ENCODE measurements at regions not wholly inside any gene's neighbourhood (a gene's known extent, or its start where the extent isn't known, plus 50 kb on each side); places are given as distances from the start of the nearest gene placed in this dataset.

DNA sequence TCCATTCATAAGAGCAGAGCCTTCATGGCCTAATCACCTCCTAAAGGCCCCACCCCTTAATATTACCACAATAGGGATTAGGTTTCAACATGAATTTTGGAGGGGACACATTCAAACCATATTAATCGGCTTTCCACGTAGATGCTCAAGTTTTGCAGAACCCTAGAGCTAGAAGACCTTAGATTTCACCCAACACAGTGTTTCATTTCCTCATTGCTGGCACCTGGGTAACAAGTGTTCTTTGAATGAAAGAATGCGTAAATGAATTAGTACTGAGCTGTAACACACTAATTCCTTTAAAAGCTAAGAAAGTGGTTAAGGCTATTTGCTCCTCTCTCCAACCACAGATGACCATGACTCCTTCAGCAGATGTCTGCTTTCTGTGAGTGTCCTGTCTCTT lies 252.5 kb downstream of the SMAD2 start:
- TF ChIP-seq, protein P1, sequence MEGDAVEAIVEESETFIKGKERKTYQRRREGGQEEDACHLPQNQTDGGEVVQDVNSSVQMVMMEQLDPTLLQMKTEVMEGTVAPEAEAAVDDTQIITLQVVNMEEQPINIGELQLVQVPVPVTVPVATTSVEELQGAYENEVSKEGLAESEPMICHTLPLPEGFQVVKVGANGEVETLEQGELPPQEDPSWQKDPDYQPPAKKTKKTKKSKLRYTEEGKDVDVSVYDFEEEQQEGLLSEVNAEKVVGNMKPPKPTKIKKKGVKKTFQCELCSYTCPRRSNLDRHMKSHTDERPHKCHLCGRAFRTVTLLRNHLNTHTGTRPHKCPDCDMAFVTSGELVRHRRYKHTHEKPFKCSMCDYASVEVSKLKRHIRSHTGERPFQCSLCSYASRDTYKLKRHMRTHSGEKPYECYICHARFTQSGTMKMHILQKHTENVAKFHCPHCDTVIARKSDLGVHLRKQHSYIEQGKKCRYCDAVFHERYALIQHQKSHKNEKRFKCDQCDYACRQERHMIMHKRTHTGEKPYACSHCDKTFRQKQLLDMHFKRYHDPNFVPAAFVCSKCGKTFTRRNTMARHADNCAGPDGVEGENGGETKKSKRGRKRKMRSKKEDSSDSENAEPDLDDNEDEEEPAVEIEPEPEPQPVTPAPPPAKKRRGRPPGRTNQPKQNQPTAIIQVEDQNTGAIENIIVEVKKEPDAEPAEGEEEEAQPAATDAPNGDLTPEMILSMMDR (conservative IDR thresholded peaks at IDR 0.05; ENCODE audit: low read depth, low read length), result no peak
- TF ChIP-seq FOS (IDR thresholded peaks at IDR 0.05; ENCODE audit: low read depth, low read length), result no peak
- TF ChIP-seq CEBPB (IDR thresholded peaks at IDR 0.05; ENCODE audit: low read depth, low read length), result no peak
- TF ChIP-seq POLR2A (IDR thresholded peaks at IDR 0.05; ENCODE audit: low read depth, low read length), result no peak
- TF ChIP-seq NFE2L2 (IDR thresholded peaks at IDR 0.05; ENCODE audit: low read depth, low read length), result no peak
- no peak for TF ChIP-seq BHLHE40 (IDR thresholded peaks at IDR 0.05; ENCODE audit: low read depth, low read length)
- no peak for TF ChIP-seq RFX5 (IDR thresholded peaks at IDR 0.05; ENCODE audit: low read depth, low read length)
- no peak for TF ChIP-seq RAD21 (IDR thresholded peaks at IDR 0.05; ENCODE audit: low read length)
- no peak for TF ChIP-seq SMC3 (IDR thresholded peaks at IDR 0.05; ENCODE audit: low read depth, low read length)
